GM18858 (cell line): ENCODE measurements at regions not wholly inside any gene's neighbourhood (a gene's known extent, or its start where the extent isn't known, plus 50 kb on each side); places are given as distances from the start of the nearest gene placed in this dataset.

Experiments used
- ATAC-seq: cut with Tn5 transposase; IDR thresholded peaks from one replicate; pipeline ENCODE4 v1.9.1; 2021; ENCODE audit not compliant: unreplicated experiment

DNA sequence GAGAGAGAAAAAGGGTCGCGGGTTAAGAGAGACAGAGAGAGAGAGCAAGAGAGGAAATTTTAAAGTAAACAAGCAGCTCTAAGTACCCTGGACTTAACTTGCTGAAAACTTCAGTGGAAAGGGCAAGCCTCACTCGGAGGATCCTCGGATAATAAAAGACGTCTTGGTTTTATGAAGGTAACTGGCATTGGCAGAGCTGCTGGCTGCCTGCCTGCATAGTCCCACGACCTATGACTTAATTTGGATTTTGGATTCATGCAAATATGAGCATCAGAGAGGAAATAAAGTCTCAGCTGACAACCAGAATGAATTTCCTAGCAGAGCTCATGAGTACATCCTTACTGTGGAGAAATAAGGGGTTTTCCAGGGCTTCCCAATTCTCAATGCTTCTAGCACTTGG is 95.1 kb upstream of the PDZRN3 start:
- no peak for ATAC-seq

DNA sequence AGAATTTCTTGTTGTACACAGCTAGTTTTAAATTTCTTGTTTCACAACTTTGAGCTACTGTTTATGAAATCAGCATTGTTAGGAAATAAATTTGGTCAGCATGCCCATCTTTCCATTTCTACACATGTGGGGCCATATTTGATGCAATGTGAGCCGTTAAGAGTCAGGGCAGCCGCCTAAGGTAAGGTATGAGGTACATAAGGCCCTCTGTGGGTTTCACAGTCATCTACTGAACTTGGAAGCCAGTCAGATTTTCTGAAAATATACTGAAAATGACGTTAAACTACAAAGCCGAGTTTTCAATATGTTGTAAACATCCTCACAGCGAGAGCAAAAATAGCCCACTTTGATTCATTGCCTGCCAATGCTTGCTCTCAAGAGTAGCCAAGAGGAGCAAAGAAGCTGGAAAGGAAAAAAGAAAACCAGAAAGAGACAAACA is 94.7 kb upstream of the PDZRN3 start:
- no peak for ATAC-seq

DNA sequence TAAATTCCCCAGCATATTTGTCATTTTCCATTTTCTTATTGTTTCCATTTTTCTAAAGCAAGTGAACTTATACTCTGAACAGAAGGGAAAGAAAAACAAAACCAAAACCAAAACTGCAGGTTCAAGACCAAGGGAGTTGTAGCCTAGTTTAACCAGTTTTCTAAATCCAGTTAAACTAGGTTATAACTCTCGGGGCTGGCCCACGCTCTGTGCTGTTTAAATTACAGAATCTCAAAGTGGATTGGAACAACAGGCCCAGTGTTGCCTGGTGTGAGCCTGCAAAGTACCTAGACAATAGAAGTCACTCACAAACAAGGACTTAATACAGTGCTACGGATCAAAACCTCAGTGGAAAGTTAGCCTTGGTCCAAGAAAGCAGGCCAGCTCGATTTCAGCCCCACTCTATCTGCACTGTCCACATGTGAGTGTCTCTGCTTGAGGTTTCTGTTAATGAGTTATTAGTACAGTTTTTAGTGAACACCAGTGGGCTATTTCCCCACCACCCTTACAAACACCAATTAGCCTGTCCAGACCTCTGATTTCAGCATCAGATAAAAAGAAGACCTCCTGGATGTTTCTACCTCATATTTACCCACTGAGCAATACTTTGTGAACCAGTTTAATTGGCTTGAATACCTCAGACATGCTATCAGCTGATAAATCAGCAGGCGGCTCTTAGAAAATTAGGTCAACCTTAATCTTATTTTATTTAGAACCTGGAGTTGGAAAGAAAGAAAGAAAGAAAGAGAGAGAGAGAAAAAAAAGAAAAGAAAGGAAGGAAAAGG is 93.8 kb upstream of the PDZRN3 start:
- no peak for ATAC-seq

DNA sequence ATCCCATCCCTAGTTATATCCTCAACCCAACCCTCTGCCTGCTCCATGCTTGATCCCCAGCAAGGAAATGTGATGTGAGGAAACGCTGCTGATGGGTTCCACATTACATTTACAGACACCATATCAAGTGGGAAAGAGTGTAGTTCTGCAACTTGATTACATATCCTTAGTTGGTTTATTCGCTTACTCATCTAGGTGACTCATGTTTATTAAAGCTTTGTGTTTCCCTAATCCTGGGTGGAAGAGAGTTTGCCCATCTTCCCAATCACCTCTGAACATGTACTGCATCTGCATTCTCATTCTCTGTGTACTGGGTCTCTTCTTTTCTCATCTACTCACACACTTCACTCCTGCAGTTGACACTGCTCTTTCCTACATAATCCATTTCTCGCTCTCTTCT is 91.7 kb upstream of the PDZRN3 start:
- no peak for ATAC-seq

DNA sequence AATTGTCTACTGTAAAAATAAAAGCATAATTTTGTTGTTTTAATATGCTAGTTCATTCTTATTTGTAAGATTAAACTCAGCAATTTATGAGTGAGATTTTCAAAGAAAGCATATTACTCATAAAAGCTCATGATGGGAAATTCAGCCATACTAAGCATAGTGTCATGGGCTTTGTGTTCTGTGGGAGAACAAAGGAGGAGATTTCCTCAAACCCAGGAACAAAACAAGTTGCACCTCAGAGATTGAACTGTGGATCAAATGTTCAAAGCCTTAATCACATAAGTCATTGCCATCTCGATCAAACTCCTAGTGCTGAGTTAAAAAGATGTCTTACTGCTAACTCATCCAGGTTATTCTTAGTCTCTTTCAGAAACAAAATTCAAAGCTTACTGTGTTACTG is 85.6 kb upstream of the PDZRN3 start:
- ATAC-seq, result no peak

DNA sequence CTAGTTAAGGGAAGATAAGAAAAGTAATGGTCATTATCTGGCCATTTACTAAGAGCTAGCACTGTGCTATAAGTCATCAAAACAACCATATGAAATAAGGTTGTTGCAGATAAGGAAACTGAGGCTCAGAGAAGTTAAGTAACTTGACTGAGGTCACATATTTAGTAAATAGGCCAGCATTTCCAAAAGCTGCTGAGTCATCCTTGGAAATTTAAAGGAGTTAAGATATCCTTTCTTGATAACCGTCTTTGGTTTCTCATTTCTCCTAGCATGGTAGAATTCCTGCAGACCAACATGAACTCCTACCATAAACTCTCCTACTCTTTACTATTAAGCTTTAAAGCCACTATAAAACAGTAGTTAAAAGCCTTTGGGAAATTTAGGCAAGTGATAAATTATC is 85.0 kb upstream of the PDZRN3 start:
- ATAC-seq, result no peak

DNA sequence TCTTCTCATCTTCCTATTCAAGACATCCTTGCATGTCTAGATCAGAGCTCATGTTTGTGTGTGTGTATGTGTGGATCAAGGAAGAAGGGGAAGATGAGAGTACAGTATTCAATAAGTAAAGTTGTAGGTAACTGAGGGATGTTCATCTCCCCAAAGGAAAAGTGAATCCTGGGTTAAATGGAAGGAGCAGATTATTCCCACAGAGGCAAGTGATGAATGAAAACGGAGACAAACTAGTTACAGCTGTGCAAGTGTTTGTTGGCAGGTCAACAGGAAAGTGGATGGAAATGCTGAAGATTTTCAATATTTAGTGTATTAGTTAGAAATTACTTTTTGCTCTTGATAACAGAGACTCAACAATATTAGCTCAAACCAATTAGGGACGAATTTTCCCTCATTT is 84.2 kb upstream of the PDZRN3 start:
- ATAC-seq, result no peak

DNA sequence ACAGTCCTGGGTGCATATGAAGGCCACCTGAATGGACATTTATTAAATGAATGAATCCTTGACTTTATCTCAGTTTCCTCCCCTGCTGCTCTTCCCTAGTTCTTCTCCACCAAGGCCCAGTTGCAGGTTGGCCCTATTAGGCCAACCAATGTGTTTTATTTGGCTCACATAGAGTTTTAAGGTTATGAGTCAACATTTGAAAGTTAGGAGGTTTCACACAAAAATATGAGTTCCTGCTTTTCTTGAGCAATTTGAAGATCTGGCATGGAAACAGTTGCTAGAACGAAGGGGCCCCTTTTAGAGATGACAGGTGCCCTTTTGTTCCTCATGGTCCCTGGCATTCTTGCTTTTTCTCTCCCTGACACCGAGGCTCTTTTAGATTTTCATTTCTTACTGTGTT is 83.0 kb upstream of the PDZRN3 start:
- ATAC-seq, result no peak

DNA sequence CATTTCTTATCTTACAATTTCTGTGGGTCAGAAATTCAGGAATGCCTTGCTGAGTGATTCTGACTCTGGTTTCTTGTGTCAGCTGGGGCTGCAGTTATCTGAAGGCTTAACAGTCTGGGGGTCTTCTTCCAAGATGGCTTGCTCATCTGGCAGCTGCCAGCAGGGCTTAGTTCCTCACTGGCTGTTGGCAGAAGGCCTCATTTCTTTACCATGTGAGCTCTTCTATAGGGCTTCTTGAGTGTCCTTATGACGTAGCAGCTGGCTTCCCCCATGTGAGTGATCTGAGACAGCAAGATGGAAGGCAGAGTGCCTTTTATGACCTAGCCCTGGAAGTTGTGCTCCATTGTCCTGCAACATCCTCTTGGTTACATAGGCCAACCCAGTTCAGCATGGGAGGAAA is 82.0 kb upstream of the PDZRN3 start:
- ATAC-seq, result no peak

DNA sequence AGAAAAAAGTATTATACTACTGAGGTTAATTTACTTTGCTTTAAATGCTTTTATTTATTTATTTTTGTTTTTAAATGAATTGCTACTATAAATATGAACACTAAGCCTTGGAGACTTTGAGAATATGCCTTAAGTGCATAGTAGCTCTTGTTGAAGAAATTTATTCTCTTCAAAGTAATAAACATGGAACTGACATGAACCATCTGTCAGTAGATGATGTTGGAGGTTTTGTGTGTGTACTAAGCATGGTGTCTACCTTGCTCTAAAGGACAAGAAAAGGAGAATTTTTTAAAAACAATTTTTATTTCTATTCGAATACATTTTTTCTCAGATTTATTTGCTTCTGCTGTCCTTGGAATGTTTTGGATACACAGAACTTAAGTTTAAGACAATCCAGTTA is 81.1 kb upstream of the PDZRN3 start:
- no peak for ATAC-seq

DNA sequence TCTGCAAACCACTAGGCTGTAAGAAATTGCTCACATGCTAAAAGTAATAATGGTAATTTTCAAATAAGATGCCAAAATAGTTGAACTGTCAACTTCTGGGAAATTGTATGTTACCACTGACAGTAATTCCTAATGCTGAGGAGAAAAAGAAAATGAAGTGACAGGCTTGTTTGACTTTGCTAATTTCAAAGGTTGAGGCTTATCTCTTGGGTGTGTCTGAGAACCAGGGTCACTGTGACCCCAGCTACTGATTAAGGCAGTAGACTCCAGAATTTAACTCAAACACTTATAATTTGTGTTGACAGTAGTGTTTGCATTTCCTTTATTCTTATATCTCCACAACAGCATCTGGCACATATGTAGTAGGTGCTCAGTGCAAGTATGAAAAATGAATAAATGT is 74.6 kb upstream of the PDZRN3 start:
- ATAC-seq, result no peak

DNA sequence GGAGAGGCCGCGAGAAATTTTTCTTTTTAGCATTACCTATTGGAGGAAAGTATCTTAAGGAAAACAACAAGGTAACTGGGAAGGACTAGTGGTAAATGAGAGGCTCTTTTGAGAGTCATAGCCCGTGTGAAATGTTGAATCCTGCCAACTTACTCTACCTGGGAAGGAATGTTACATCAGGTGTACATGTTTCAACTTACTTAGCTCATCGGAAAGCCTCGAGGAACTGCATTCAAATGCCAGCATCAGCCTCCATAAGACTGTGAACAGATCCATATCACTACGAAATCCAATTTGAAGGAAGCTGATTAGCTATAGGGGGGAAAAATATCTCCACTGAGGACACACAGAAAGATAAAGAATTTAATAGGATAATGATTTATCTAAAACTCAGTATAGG is 72.3 kb upstream of the PDZRN3 start:
- no peak for ATAC-seq

DNA sequence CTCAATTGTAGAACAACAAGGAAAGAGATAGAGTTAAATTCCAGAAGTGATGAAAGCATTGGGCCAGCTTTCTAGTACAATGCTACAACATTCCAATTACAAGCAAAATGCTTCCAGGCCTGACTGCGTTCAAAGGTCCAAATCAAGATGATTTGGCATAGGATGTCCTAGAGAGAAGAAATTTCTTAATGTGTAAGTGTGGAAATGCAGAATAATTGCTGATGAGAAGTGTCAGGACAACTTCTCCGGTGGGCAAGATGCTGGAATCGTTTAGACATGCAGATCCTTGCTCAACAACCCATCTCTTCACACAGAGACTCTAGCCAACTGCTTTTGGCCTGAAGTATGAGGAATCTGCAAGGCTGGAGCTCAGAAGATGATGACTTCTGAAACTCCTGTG is 71.1 kb upstream of the PDZRN3 start:
- ATAC-seq, result no peak

DNA sequence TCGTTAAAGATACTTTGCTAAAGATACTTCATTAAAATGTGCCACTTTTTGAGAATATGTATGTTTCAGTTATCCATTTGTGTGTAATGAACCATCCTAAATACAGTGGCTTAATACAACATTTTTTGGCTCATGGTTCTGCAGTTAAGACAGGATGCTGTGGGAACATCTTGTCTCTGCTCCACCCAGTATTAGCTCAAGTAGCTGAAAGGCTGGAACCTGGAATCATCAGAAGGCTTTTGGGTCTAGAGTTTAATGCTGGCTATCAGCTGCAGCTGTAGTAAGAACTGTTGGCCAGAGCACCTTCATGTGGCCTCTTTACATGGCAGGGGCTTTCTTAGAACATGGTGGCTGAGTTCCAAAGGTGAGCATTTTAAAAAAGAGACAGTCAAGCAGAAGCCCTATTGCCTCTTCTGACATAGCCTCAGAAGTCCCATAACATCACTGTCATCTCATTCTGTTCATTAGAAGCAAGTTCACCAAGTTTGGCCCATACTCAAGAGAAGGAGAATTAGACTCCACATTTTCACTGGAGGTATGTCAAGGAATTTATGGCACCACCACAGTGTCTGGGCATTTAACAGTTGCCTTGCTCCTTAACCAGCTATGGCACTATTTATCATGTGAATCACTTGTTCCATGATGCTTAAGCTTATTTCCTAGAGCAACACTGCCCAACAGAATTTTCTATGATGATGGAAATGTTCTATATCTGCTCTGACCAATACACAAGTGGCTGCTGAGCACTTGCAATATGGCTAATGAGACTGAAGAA is 70.4 kb upstream of the PDZRN3 start:
- ATAC-seq, result no peak

DNA sequence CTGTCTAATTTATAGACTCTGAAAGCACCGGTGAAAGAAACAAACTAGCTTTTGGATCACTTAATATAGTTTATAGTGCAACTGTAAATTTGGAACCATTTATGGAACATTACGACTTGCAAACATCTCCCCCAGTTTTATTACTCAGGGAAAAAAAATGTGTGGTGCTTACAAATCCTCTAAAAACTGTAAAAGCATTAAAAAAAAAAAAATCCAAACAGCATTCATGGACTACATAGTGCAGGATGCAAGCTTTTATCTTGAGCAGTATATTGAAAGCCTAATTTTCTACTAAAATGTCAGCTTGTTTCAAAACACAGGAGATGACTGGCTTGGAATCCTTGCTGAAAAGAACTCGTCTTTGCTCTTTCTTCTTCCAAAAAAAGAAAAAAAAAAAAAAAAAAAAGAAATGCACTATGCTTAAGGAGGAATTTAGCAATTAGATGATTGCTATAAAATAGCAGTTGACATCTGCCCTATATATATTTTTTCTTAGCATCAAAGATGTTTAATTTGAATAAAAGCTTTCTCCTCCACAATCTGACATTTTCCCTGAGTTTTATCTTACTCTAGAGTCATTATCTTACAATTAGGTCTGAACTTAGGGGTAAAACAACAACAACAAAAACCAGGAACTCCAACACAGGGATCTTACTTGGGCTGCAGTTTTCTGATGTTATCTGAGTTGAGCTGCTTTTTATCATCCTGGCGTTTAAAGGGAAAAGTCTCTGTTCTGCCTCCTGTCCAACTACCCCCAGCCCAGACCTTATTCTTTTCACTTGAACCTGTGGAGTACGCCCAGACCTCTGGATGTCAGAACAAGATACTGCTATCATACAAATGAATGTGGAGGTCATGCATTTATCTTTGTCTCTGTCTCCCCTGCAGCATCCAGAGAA is 62.6 kb upstream of the PDZRN3 start:
- no peak for ATAC-seq

DNA sequence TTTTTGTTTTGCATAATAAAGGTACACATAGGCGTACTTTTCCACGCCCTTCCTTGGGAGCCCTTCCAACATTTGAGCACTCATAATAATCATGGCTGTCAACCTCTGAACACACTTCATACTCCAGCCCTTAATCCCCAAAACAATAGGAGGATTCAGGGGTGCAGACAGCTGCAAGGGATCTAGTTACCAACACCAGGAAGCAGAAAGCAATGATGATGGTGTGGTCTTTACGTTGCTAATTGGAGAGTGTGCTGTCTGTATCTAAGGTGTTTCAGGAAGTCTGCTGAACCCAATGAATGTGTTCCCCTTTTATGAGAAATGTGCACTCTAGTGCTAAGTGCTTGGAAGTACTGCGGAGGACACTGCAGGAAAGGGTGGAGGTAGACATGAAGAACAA is 60.3 kb upstream of the PDZRN3 start:
- no peak for ATAC-seq

DNA sequence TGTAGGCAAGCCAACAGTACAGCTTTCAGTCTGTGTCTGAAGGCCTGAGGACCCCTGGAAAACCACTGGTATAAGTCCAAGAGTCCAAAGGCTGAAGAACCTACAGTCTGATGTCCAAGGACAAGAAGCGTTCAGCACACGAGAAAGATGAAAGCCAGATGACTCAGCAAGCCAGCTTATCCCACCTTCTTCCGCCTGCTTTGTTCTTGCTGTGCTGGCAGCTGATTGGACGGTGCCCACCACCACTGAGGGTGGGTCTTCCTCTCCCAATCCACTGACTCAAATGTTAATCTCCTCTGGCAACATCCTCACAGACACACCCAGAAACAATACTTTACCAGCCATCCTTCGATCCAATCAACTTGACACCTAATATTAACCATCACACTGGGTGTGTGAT is 59.0 kb upstream of the PDZRN3 start:
- ATAC-seq, result no peak

DNA sequence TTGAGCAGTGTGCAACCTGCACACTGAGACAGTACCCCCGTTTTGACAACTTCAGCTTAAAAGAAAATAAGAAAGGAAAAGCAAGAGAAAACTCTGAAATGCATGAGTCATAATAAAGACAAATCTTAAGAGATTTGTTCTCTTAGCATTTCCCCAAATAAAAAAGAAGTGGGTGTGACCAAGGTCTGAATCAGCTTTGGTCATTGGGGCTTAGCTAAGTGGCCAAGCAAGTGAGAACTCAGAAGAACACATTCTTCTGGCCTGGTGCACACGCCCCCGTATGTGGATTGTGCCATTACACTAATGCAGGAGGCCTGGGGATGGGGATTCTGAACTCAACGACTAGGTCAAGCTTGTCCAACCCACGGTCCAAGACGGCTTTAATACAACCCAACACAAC is 56.9 kb upstream of the PDZRN3 start:
- no peak for ATAC-seq

DNA sequence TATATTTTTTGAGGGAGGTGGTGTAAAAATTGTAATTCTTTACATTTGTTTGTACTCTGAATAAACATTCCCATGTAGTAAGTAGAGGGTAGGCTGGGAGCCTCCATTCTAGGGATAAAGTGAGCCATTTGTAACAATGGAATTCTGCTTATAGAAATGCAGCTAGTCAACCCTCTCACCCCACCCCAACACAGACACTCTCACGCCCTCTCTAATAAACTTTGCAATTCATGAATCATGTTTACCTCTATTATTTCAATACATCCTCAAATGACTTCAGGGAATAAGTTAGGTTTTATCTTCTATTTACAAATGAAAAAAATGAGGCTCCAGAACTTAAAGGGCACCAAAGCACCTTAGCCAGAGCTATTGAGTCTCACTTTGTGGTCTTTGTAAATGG is 56.5 kb upstream of the PDZRN3 start:
- ATAC-seq, result no peak

DNA sequence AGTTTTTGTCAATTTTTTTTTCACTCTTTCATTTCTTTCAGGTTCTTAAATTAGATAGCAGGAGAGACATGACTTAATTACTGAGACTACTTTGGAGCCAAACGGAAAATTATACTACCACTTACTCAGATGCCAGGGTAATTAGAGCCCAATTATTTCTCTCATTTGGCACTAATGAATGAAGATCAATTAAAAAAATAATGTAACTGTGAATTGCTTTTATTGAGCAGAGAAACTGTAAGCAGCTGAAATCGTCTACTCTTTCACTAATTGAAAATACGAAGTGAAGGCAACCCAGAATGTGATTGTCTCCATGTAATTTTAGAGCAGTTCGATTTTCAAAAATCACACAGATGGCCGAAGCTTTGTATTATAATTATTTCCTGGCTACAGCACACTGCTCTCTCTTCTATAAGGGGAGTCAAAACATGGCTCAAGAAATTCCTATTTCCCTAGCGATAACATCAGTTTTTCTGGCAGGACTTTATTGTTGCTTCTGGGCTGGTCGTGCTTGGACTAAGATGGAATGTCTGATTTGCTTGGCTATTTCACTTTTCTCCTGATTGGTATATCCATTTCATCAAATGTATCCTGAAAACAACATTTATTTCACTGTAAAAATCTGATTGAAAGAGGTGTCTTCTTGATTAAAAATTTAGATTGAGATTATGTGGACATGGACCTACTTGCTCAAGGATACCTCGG is 55.8 kb upstream of the PDZRN3 start:
- ATAC-seq, result no peak
